Activated CD4-positive, alpha-beta memory T cell treated with anti-CD3 and anti-CD28 coated beads for 36 hours (primary cell): ENCODE measurements at regions not wholly inside any gene's neighbourhood (a gene's known extent, or its start where the extent isn't known, plus 50 kb on each side); places are given as distances from the start of the nearest gene placed in this dataset.
"Not testable (repeated sequence)": the region's sequence is repeated elsewhere in the genome, so short reads cannot be mapped to it uniquely, and the experiment has no call there.

ENCODE experiments used
- CTCF ChIA-PET: fragments of 350-600 bp; sonication (Branson Sonifier 250); formaldehyde crosslinking; loops from one replicate; lab custom pipeline; 2021; ENCODE audit warnings: antibody characterized with exemption, inconsistent platforms; lab: Charles Lee
- POLR2A ChIA-PET: fragments of 350-600 bp; sonication (Branson Sonifier 250); formaldehyde crosslinking; loops from one replicate; lab custom pipeline; 2021; ENCODE audit warnings: antibody characterized with exemption; lab: Charles Lee
- DNase-seq: peaks from one replicate; pipeline ENCODE4 v3.0.0-alpha.2; 2020
- H3K27ac Mint-ChIP-seq: one replicate; pipeline ENCODE4 v1.8.0; 2021; ENCODE audit warnings: mixed read lengths
- H3K27me3 Mint-ChIP-seq: one replicate; pipeline ENCODE4 v1.8.0; 2021; ENCODE audit warnings: mixed read lengths
- H3K36me3 Mint-ChIP-seq: one replicate; pipeline ENCODE4 v1.8.0; 2021; ENCODE audit warnings: mixed read lengths
- H3K4me1 Mint-ChIP-seq: one replicate; pipeline ENCODE4 v1.8.0; 2021; ENCODE audit warnings: low read depth, mixed read lengths
- H3K4me3 Mint-ChIP-seq: one replicate; pipeline ENCODE4 v1.8.0; 2021; ENCODE audit warnings: mild to moderate bottlenecking, mixed read lengths
- H3K9me3 Mint-ChIP-seq: one replicate; pipeline ENCODE4 v1.8.0; 2021; ENCODE audit warnings: mixed read lengths
- intact Hi-C: fragments of 100-400 bp; cut with micrococcal nuclease; formaldehyde crosslinking; loops from one replicate; pipeline ENCODE4 v1.15.1; 2023

GRCh38 chr16:18725321-18725720 lies 64.8 kb downstream of the RPS15A start:
- H3K27me3 Mint-ChIP-seq, H3K4me3 Mint-ChIP-seq, POLR2A ChIA-PET, H3K36me3 Mint-ChIP-seq, H3K4me1 Mint-ChIP-seq, DNase-seq, intact Hi-C loops, H3K9me3 Mint-ChIP-seq, CTCF ChIA-PET, H3K27ac Mint-ChIP-seq: not testable (repeated sequence)

GRCh38 chr16:18719978-18720377 lies 70.2 kb downstream of the RPS15A start:
- H3K27me3 Mint-ChIP-seq, H3K27ac Mint-ChIP-seq, H3K4me1 Mint-ChIP-seq, CTCF ChIA-PET, DNase-seq, H3K4me3 Mint-ChIP-seq, intact Hi-C loops, H3K36me3 Mint-ChIP-seq, POLR2A ChIA-PET, H3K9me3 Mint-ChIP-seq: not testable (repeated sequence)

- intact Hi-C loops, H3K4me1 Mint-ChIP-seq, DNase-seq, H3K36me3 Mint-ChIP-seq, POLR2A ChIA-PET, H3K27ac Mint-ChIP-seq, H3K9me3 Mint-ChIP-seq, H3K4me3 Mint-ChIP-seq, CTCF ChIA-PET, H3K27me3 Mint-ChIP-seq: not testable (repeated sequence)
Measured at GRCh38 chr16:18712580-18712979, 77.6 kb downstream of the RPS15A start.

GRCh38 chr16:18710659-18711058 lies 79.5 kb downstream of the RPS15A start:
- H3K27me3 Mint-ChIP-seq, H3K9me3 Mint-ChIP-seq, H3K4me3 Mint-ChIP-seq, H3K4me1 Mint-ChIP-seq, H3K36me3 Mint-ChIP-seq, CTCF ChIA-PET, DNase-seq, intact Hi-C loops, H3K27ac Mint-ChIP-seq, POLR2A ChIA-PET: not testable (repeated sequence)

GRCh38 chr16:18701239-18701638 lies 88.9 kb downstream of the RPS15A start:
- H3K27me3 Mint-ChIP-seq, intact Hi-C loops, H3K4me1 Mint-ChIP-seq: not testable (repeated sequence)

GRCh38 chr16:18696029-18696428 lies 94.1 kb downstream of the RPS15A start:
- H3K27me3 Mint-ChIP-seq, H3K4me3 Mint-ChIP-seq, POLR2A ChIA-PET, intact Hi-C loops, H3K4me1 Mint-ChIP-seq, H3K9me3 Mint-ChIP-seq, DNase-seq, H3K36me3 Mint-ChIP-seq, H3K27ac Mint-ChIP-seq, CTCF ChIA-PET: not testable (repeated sequence)

More at GRCh38 chr16:18701239-18701638, 88.9 kb downstream of the RPS15A start:
- H3K27ac Mint-ChIP-seq, H3K4me3 Mint-ChIP-seq, H3K36me3 Mint-ChIP-seq, CTCF ChIA-PET, DNase-seq, POLR2A ChIA-PET, H3K9me3 Mint-ChIP-seq: not testable (repeated sequence)

- intact Hi-C loops, H3K9me3 Mint-ChIP-seq, H3K27ac Mint-ChIP-seq, CTCF ChIA-PET, H3K4me3 Mint-ChIP-seq, POLR2A ChIA-PET, H3K4me1 Mint-ChIP-seq, H3K27me3 Mint-ChIP-seq, H3K36me3 Mint-ChIP-seq: not testable (repeated sequence)
- peak; percentile 8 for DNase-seq
Measured at GRCh38 chr16:18686079-18686968, 103.8 kb downstream of the RPS15A start.

GRCh38 chr16:18645784-18646183 lies 83.9 kb upstream of the NOMO2 start:
- intact Hi-C loops, H3K36me3 Mint-ChIP-seq, DNase-seq, H3K9me3 Mint-ChIP-seq, H3K4me1 Mint-ChIP-seq, H3K4me3 Mint-ChIP-seq, POLR2A ChIA-PET, H3K27ac Mint-ChIP-seq, CTCF ChIA-PET, H3K27me3 Mint-ChIP-seq: not testable (repeated sequence)

GRCh38 chr16:18636928-18637327 lies 75.0 kb upstream of the NOMO2 start:
- H3K36me3 Mint-ChIP-seq, intact Hi-C loops, H3K4me3 Mint-ChIP-seq, CTCF ChIA-PET, H3K27me3 Mint-ChIP-seq, POLR2A ChIA-PET, H3K9me3 Mint-ChIP-seq, H3K4me1 Mint-ChIP-seq, H3K27ac Mint-ChIP-seq, DNase-seq: not testable (repeated sequence)

- CTCF ChIA-PET, H3K27ac Mint-ChIP-seq, H3K4me3 Mint-ChIP-seq, intact Hi-C loops, H3K9me3 Mint-ChIP-seq, POLR2A ChIA-PET, H3K36me3 Mint-ChIP-seq, DNase-seq, H3K4me1 Mint-ChIP-seq, H3K27me3 Mint-ChIP-seq: not testable (repeated sequence)
Measured at GRCh38 chr16:18636148-18636547, 74.3 kb upstream of the NOMO2 start.

- H3K4me1 Mint-ChIP-seq, H3K27me3 Mint-ChIP-seq, CTCF ChIA-PET, H3K36me3 Mint-ChIP-seq, H3K4me3 Mint-ChIP-seq, H3K27ac Mint-ChIP-seq, intact Hi-C loops, DNase-seq, POLR2A ChIA-PET, H3K9me3 Mint-ChIP-seq: not testable (repeated sequence)
Measured at GRCh38 chr16:18634981-18635380, 73.1 kb upstream of the NOMO2 start.

- intact Hi-C loops, H3K4me1 Mint-ChIP-seq, DNase-seq, H3K4me3 Mint-ChIP-seq, H3K36me3 Mint-ChIP-seq, H3K9me3 Mint-ChIP-seq, POLR2A ChIA-PET, H3K27ac Mint-ChIP-seq, H3K27me3 Mint-ChIP-seq, CTCF ChIA-PET: not testable (repeated sequence)
Measured at GRCh38 chr16:18631713-18632112, 69.8 kb upstream of the NOMO2 start.

- DNase-seq, H3K27ac Mint-ChIP-seq, intact Hi-C loops, H3K4me3 Mint-ChIP-seq, H3K9me3 Mint-ChIP-seq, CTCF ChIA-PET, H3K4me1 Mint-ChIP-seq, POLR2A ChIA-PET, H3K36me3 Mint-ChIP-seq, H3K27me3 Mint-ChIP-seq: not testable (repeated sequence)
Measured at GRCh38 chr16:18616993-18617392, 55.1 kb upstream of the NOMO2 start.
